GM21447 (cell line): ENCODE measurements at regions not wholly inside any gene's neighbourhood (a gene's known extent, or its start where the extent isn't known, plus 50 kb on each side); places are given as distances from the start of the nearest gene placed in this dataset.

ENCODE experiments used
- ATAC-seq: cut with Tn5 transposase; IDR thresholded peaks from one replicate; pipeline ENCODE4 v1.9.1; 2021; ENCODE audit not compliant: unreplicated experiment

GRCh38 chr14:65243766-65244442 is 141.6 kb upstream of the MAX start:
- ATAC-seq, result no peak

GRCh38 chr14:65249471-65250161 is 147.3 kb upstream of the MAX start:
- no peak for ATAC-seq

GRCh38 chr14:65250162-65250495 is 147.8 kb upstream of the MAX start:
- ATAC-seq, result no peak

DNA sequence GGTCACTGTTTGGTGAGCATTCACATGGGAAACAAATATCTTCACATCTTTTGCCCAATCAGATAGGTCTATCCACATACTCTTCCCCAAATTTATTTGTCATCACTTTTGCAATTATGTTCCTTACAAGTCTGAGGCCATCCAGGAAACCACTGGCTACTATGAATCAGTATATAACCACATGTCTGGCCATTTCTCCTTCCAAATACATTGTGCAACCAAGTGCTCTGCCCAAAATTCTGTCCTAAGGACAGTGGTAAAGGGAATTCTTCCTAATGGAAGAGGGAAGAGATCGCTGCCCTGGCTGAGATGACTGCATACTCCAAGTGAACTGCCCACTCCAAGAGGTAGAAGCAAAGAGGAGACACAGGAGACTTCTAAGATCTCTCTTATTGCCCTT is 148.9 kb upstream of the MAX start:
- no peak for ATAC-seq

DNA sequence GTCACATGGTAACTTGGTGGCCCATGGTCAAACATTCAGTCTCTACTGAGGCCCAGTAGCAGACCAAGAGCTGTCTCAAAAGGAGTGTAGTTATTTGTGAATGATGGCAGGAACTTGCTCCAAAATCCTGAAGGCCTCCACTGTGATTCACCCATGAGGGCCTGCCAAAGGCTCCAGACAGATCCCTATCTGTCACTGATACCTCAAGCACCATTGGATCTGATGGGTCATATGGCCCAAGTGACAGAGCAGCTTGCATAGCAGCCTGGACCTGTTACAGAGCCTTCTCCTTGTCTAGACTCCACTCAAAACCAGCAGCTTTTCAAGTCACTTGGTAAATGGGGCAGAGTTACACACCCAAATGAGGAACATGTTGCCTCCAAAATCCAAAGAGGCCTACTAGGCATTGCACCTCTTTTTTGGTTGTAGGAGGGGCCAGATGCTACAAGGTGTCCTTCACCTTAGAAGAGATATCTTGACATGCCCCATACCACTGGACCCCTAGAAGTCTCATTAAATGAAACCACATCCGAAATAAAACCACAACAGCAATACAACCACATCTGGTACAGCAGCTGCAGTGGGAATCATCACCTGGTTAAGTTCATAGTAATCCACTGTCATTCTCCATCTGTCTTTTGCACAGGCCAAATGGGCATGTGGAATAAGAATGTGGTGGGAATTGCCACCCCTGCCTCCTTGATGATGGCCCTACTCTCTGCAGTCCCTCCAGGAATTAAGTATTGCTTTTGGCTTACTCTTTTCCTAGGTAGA is 150.4 kb upstream of the MAX start:
- ATAC-seq, result no peak

DNA sequence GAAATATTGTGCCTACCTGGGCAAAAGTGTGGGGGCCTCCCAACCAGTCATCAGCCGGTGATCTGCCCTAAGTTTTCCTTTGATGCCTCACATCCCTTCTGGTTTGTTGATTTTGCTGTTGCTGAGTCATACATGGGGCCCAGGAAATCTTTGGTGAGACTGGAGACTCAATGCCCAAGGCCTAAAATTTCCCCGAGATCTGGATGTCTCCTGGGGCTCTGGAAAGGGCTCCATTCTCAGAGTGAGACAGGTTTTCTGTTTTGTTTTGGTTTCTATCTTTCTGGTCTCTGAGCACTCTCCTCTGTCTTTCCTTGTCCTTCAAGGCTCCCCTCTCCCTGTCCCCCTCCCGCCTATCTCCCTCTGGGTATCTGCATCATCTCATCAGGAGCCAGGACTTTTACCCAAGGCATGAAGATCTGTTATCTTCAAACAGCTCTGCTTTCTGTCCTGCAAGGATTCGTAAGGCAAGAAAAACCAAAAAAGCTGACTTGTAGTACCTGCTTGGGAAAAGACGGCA is 152.8 kb upstream of the MAX start:
- no peak for ATAC-seq

- no peak for ATAC-seq
Measured at GRCh38 chr14:65255583-65256461, 153.5 kb upstream of the MAX start.

DNA sequence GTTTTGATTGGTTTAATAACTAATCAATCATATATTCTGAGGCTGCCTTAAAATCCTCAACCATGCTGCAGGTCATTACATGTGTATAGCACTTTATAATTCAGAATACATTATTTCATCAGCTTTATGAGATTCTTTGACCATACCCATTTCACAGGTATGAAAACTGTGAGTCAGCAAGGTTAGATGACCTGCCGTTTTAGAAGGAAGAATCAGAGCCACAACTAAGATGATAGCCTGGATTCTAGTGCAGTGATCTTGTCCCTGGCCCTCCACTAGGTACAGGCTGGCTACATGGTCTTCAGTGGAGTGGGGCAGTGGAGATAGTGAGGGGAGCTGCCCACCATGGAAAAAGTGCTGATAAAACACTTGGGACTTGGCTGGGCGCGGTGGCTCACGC is 154.4 kb upstream of the MAX start:
- no peak for ATAC-seq

- no peak for ATAC-seq
Measured at GRCh38 chr14:65257425-65257824, 155.1 kb upstream of the FUT8 start.

- no peak for ATAC-seq
Measured at GRCh38 chr14:65258391-65258790, 154.1 kb upstream of the FUT8 start.

GRCh38 chr14:65259000-65259399 is 153.5 kb upstream of the FUT8 start:
- no peak for ATAC-seq

- no peak for ATAC-seq
Measured at GRCh38 chr14:65260786-65261185, 151.7 kb upstream of the FUT8 start.

DNA sequence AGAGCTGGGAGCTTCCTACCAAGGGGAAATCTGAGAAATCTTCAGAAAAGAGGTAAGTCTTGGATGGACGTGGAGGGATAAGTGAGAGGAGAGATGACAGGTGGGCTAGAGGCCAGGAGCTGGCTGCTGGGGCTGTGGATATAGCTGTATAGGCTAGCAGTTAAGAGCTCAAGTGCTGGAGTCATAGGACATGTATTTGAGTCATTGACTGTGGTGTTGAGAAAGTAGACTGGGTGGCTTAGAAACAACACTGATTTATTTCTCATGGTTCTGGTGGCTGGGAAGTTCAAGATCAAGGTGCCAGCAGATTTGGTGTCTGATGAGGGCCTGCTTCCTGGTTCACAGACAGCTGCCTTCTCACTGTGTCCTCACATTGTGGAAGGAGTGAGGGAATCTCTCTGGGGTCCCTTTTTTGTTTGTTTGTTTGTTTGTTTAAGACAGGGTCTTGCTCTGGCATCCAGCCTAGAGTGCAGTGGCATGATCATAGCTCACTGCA is 151.1 kb upstream of the FUT8 start:
- ATAC-seq, result no peak

- ATAC-seq, result no peak
Measured at GRCh38 chr14:65261946-65262345, 150.6 kb upstream of the FUT8 start.

DNA sequence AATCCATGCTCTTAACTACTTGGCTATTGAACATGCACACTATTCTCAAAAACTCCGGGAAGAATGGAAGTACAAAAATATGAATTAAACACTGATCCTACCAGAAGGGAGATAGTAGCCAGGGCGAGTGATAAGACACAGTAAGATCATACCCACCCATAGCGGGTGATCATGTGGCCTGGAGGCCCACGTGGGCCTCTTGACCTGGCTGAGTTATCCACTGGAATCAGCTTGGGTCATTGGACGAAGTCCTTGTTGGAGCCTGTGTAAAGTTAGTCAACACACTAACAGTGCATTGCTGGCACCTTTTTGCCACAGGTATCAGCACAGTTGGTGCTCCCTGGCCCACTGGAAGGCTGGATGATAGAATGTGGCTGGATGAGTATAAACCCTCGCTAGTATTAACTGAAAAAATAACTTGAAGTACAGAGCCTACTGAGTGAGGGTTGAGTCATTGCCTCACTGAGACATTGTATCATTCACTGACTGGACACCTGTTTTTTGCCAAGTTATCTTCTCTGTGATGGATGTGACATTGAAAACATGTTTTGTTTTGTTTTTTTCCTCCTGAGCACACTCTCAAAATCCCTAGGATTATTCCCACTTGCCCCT is 149.2 kb upstream of the FUT8 start:
- ATAC-seq, result no peak

DNA sequence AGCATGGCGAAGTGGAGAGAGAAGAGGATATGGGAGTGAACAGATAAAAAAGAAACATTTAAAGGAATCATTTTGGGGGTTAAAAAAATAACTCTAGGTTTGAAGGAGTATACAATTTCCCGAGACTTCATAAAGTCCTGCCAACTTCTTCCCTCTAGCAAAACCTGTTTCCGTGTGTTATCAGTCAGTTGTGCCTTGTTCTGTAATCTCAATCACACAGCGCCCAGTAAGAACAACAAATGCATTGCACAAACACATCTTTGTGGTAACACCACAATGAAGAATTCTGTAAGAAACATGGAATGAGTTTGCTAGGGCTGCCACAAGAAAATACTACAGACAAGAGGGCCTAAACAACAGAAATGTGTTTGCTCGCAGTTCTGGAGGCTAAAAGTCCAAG is 144.7 kb upstream of the FUT8 start:
- ATAC-seq, result no peak

DNA sequence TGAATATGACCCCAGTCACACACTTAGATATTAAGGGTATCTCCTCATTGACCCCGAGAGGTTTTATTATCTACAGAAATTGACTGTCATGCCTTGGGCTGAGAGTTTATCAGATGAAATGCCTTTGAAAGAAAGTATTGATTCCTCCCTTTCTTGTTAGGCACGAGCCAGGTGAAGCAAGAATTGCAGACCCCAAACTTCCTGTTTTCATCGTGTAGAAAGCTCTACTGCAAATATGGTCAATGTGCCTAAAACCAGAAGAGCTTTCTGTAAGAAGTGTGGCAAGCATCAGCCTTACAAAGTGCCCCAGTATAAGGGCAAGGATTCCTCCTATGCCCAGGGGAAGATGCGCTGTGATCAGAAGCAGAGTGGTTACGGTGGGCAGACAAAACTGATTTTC is 143.9 kb upstream of the FUT8 start:
- no peak for ATAC-seq

- ATAC-seq, result no peak
Measured at GRCh38 chr14:65269732-65270131, 142.8 kb upstream of the FUT8 start.

- ATAC-seq, result no peak
Measured at GRCh38 chr14:65277027-65277426, 135.5 kb upstream of the FUT8 start.

- ATAC-seq, result no peak
Measured at GRCh38 chr14:65277580-65278270, 134.8 kb upstream of the FUT8 start.
